Endodermal cell (in vitro differentiated cells): ENCODE measurements at regions not wholly inside any gene's neighbourhood (a gene's known extent, or its start where the extent isn't known, plus 50 kb on each side); places are given as distances from the start of the nearest gene placed in this dataset.

ENCODE experiments used
- DNase-seq: peaks from one replicate; pipeline ENCODE4 v3.0.0-alpha.2; 2017
- H3K27ac ChIP-seq: 2 replicates; pipeline ENCODE4 v1.5.1; 2013; ENCODE audit warnings: mild to moderate bottlenecking, low read depth, low read length, moderate library complexity
- H3K27me3 ChIP-seq: 2 replicates; pipeline ENCODE4 v1.6.1; 2013; ENCODE audit warnings: mild to moderate bottlenecking, low read length, moderate library complexity; ENCODE audit not compliant: insufficient read depth, control insufficient read depth, poor library complexity, severe bottlenecking
- H3K36me3 ChIP-seq: 2 replicates; pipeline ENCODE4 v1.7.0; 2013; ENCODE audit warnings: mild to moderate bottlenecking, low read length, moderate library complexity; ENCODE audit not compliant: control insufficient read depth, insufficient read depth
- H3K4me1 ChIP-seq: one replicate; pipeline ENCODE4 v1.7.0; 2013; ENCODE audit warnings: low read length; ENCODE audit not compliant: control insufficient read depth, insufficient read depth
- H3K4me3 ChIP-seq: 2 replicates; pipeline ENCODE4 v1.5.1; 2013; ENCODE audit warnings: mild to moderate bottlenecking, low read length, moderate library complexity
- H3K9ac ChIP-seq: 2 replicates; pipeline ENCODE4 v1.6.1; 2013; ENCODE audit warnings: mild to moderate bottlenecking, low read length, moderate library complexity; ENCODE audit not compliant: poor library complexity, severe bottlenecking; ENCODE audit errors: extremely low read depth
- H3K9me3 ChIP-seq: 2 replicates; pipeline ENCODE4 v1.6.1; 2013; ENCODE audit warnings: mild to moderate bottlenecking, low read length, moderate library complexity; ENCODE audit not compliant: control insufficient read depth
- H3K27ac Mint-ChIP-seq: 2 replicates; pipeline ENCODE4 v1.8.0; 2020; ENCODE audit warnings: mixed read lengths
- H3K27me3 Mint-ChIP-seq: 2 replicates; pipeline ENCODE4 v1.8.0; 2021; ENCODE audit warnings: mild to moderate bottlenecking, mixed read lengths; ENCODE audit not compliant: insufficient read depth
- H3K36me3 Mint-ChIP-seq: 2 replicates; pipeline ENCODE4 v1.8.0; 2020; ENCODE audit warnings: low read depth, mixed read lengths
- H3K4me1 Mint-ChIP-seq: 2 replicates; pipeline ENCODE4 v1.8.0; 2020; ENCODE audit warnings: mixed read lengths
- H3K4me3 Mint-ChIP-seq: 2 replicates; pipeline ENCODE4 v1.8.0; 2020; ENCODE audit warnings: mild to moderate bottlenecking, moderate library complexity, mixed read lengths
- H3K9me3 Mint-ChIP-seq: 2 replicates; pipeline ENCODE4 v1.8.0; 2020; ENCODE audit warnings: mild to moderate bottlenecking, mixed read lengths
- CTCF ChIP-seq: fragments of 200-600 bp; sonication (generic); conservative IDR thresholded peaks from 2 replicates; pipeline ENCODE4 v1.5.0; 2021; ENCODE audit warnings: antibody characterized with exemption, mild to moderate bottlenecking
- WGBS, 2 experiments: methylation state at CpG; one replicate each; pipeline versions ENCODE4 v1.1.5 to v1.1.7; 2013; ENCODE audit warnings: missing lambda C conversion rate in 2 of 2, mixed read lengths in 1 of 2; ENCODE audit not compliant: insufficient coverage in 1 of 2, insufficient read length in 1 of 2; 5-methylcytosine and 5-hydroxymethylcytosine counted together

- no peak for TF ChIP-seq CTCF
- Mint-ChIP-seq H3K4me1 (no peaks in the 10 kb centered on the region), H3K27me3 (no peaks in the 10 kb centered on the region), H3K9me3 (no peaks in the 10 kb centered on the region), H3K27ac (no peak overlapping the region), H3K4me3 (no peak overlapping the region), H3K36me3 (no peaks in the 10 kb centered on the region)
- no peak overlapping the region for H3K27ac ChIP-seq
- no peak for DNase-seq
- H3K36me3 ChIP-seq, result no peaks in the 10 kb centered on the region
- H3K4me3 ChIP-seq, result no peak overlapping the region
- no peak overlapping the region for H3K9ac ChIP-seq
- H3K4me1 ChIP-seq, result no peaks in the 10 kb centered on the region
- H3K9me3 ChIP-seq, result no peaks in the 10 kb centered on the region
- no peaks in the 10 kb centered on the region for H3K27me3 ChIP-seq
- WGBS, 2 experiments, result 94% methylated on average over 3 of the region's 3 CpGs; no CpG with 5 or more reads in 1 of the 2 experiments
Observed at GRCh38 chr5:82487131-82487530, 209.0 kb upstream of the RPS23 start.

GRCh38 chr5:82480331-82480730 is 202.2 kb upstream of the RPS23 start:
- H3K36me3 ChIP-seq, result no peaks in the 10 kb centered on the region
- no peak for TF ChIP-seq CTCF
- no peak overlapping the region for H3K9ac ChIP-seq
- H3K27me3 ChIP-seq, result no peaks in the 10 kb centered on the region
- DNase-seq, result no peak
- H3K27me3 Mint-ChIP-seq, result no peaks in the 10 kb centered on the region
- H3K4me1 Mint-ChIP-seq, result no peaks in the 10 kb centered on the region
- H3K9me3 Mint-ChIP-seq, result no peaks in the 10 kb centered on the region
- no peak overlapping the region for H3K27ac Mint-ChIP-seq
- no peak overlapping the region for H3K4me3 Mint-ChIP-seq
- H3K9me3 ChIP-seq, result no peaks in the 10 kb centered on the region
- H3K36me3 Mint-ChIP-seq, result no peaks in the 10 kb centered on the region
- no peaks in the 10 kb centered on the region for H3K4me1 ChIP-seq
- H3K4me3 ChIP-seq, result no peak overlapping the region
- WGBS, 2 experiments, result 91 to 100% methylated on average over 1 to 4 of the region's 4 CpGs
- H3K27ac ChIP-seq, result no peak overlapping the region

- H3K36me3 Mint-ChIP-seq, result no peaks in the 10 kb centered on the region
- H3K4me1 ChIP-seq, result no peaks in the 10 kb centered on the region
- no peak for TF ChIP-seq CTCF
- no peak overlapping the region for H3K4me3 ChIP-seq
- no peak overlapping the region for H3K27ac ChIP-seq
- no peak overlapping the region for H3K27ac Mint-ChIP-seq
- H3K9ac ChIP-seq, result no peak overlapping the region
- no peak overlapping the region for H3K4me3 Mint-ChIP-seq
- H3K27me3 Mint-ChIP-seq, result no peaks in the 10 kb centered on the region
- no peaks in the 10 kb centered on the region for H3K9me3 ChIP-seq
- 88 to 100% methylated on average over 1 of the region's 1 CpG for WGBS, 2 experiments
- no peaks in the 10 kb centered on the region for H3K27me3 ChIP-seq
- no peak for DNase-seq
- H3K36me3 ChIP-seq, result no peaks in the 10 kb centered on the region
- H3K4me1 Mint-ChIP-seq, result no peaks in the 10 kb centered on the region
- no peaks in the 10 kb centered on the region for H3K9me3 Mint-ChIP-seq
Observed at GRCh38 chr5:82476155-82476554, 198.0 kb upstream of the RPS23 start.
